Epidermal melanocyte (primary cell): ENCODE measurements at regions not wholly inside any gene's neighbourhood (a gene's known extent, or its start where the extent isn't known, plus 50 kb on each side); places are given as distances from the start of the nearest gene placed in this dataset.

Source experiments
- DNase-seq: peaks from one replicate; pipeline ENCODE4 v3.0.0; 2011; ENCODE audit warnings: low spot score; ENCODE audit not compliant: insufficient read length

DNA sequence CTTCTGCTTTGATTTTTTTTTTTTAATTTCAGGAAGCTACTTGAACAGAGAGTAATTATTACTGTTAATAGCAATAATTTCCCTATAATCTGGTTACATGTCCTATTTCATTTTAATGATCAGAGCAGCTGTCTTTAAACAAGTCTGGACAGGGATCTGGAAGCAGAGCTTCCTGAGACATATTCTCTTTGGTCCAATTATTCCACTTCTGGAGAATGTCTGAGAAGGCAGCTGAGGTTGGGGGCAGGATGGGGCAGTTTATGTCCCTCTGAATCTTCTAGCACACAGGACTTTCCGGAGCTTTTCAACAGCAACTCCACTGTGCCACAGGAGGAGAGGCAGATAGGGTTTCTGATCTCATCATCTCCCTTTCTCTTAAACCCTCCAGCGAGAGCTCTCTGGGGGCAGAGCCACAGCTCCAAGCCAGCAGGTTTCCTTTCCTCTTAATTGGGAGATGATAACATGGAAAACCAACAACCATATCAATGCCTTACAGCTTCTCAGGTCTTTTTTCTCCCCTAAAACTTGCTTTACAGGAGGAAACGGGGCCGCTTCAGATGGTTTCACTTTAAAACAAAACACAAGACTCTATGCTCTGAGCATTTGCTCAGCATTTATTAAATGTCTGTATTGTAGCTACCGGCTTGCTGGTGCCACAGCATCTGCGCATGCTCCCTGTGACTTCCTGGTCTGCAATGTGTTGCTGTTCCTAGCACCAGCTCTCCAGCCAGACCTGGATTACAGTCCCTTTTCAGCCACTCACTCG, 425.7 kb upstream of the USP24 start:
- no peak for DNase-seq

DNA sequence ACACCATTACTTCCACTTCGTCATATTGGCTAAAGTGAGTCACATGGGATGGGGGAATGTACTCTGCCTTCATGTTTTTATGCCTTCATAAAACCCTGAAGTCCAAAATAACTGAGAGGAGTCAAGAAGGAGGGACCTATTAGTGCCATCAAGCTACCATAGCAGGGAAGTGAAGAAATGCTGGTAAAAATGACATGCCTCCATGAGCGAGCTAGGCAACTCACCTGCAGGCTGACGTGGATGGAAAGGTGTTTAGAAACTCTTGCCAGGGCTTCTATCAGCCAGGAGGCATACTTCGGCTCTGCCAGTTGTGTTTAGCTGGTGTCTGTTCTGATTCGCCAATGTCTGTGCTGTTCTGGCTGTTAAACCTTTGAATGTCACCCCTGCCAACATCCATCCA, 424.4 kb upstream of the USP24 start:
- no peak for DNase-seq

DNA sequence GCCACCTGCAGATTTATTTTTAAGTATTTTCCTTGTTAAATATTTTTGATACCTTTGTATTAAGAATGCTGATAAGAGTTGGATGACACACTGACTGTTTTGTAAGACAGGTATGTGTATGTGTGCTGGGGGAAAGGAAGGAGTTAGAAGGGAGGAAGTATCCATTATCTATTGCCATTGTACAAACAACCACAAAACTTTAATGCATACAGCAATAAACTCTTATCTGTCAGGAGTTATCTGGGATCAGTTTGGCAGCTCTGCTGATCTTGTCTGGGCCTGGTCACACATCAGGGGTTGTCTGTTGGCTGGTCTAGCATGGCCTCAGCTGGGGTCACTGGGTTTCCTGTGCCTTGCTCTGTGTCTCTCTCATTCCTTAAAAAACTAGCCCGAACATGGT, 423.9 kb upstream of the USP24 start:
- DNase-seq = no peak

DNA sequence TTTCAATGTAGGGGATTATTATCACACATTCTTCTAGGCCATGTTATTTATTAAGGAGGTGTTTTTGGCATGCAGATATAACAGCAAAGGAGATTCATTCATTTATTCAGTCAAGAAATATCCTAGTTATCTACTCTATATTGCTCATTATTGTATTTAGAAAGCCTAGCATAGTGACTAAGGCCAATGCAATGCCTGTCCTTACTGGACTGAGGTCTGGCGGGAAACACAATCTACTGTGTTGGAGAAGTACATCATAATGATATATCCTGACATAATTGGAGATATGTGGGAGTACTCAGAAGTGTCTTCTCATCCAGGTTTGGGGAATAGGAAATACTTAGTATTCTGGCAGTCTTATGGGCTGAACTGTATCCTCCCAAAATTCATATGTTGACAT, 421.5 kb upstream of the USP24 start:
- DNase-seq = no peak

DNA sequence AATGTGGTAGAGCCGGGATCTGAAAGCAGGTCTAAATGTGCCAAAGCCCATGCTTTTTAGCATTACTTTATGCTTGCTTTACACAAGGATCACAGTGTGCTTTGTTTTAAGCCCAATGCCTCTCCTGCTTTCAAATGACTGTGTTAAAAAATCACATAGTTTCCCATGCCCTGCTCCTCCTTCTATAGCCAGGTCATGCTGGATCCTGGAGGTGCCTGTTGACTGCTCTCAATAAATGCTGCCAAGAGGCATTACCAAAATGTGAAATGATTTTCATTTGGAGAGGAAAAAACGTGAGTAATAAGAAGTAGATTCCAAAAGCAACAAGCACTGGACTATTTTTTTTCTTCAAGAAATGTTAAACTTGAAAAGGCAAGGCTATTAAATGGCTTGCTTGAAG, 420.7 kb upstream of the USP24 start:
- DNase-seq = no peak

DNA sequence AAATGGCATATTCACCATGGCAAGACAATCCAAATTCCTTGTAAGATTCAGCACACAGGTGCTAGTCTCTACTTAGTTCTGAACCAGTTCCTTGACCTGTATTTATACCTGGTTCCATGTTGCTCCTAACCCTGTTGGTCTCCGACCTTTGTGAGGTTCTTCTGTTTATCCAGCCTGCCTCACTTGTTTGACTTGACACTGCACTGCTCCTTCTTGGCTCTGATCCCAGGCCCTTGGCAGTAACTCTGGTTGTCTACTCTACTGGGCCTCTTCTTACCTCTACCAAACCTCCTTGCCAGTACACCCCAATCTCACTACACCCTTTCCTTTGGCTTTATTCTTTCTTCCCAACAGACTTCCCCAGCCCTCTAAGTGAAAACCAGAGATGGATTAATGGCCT, 419.4 kb upstream of the USP24 start:
- no peak for DNase-seq

DNA sequence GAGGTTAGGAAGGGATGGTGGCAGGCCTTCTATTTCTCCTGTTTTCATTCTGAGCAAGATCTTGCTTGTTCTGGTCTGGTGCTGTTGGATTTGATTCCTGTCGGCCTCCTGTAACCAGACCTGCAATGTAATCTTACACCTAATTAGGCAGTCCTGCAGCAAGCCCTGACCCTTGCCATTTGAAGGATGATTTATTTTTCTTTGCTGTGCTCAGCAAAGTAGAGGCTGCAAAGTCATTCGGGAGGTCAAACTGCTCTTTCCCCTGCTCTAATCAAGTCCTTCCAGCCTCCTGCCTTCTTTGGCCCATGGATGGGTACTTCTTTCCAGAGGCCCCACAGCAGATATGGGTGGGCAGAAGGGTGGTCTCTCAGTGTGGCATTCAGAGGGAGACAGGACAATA, 417.7 kb upstream of the USP24 start:
- DNase-seq = no peak

DNA sequence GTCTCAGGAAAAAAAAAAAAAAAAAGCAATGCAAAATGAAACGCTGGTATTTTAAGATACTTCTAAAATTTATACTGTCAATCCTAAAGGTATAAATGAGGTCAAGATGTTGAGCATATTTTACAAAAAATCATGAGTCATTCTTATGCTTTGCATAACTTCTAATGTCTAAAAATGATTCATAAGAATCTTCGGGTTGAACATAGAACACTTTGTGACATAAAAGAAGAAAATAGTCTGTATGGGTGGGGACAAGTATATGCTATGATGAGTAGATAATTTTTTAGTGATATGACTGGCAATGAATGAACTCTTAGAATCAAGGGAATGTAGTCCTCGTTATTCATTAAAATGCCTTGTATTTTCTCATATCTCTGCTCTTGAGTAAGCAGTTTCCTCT, 416.9 kb upstream of the USP24 start:
- no peak for DNase-seq

DNA sequence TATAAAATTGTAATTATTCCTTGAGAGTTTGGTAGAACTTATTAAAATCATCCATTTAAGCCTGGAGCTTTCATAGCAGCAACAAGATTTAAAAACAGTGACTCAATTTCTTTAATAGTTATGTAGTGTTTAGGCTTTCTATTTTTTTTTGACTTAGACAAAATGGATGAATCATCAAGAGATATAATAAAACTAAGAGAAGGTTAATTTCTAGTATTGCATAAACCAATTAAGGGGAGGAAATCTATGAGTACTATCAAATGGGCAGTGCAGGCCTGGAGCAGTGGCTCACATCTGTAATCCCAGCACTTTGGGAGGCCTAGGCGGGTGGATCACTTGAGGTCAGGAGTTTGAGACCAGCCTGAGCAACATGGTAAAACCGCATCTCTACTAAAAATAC, 416.3 kb upstream of the USP24 start:
- DNase-seq = no peak

DNA sequence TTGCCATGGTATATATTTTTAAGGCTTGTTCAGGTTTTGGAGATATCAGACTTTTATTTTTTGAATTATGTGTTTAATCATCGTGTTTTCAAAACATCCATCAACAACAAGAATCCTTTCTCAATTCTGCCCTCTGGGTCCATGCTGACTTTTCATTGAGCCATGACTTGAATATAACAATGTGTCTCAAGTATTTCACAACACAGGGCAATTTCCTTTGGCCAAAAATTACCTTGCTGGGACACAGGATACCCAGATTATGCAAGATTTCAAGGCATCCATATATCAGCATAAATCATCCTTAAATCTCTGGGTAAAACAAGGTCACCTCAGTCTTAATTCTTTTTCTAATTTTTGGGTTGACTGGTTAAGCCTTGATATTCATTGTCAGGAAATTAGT, 411.2 kb upstream of the USP24 start:
- no peak for DNase-seq

DNA sequence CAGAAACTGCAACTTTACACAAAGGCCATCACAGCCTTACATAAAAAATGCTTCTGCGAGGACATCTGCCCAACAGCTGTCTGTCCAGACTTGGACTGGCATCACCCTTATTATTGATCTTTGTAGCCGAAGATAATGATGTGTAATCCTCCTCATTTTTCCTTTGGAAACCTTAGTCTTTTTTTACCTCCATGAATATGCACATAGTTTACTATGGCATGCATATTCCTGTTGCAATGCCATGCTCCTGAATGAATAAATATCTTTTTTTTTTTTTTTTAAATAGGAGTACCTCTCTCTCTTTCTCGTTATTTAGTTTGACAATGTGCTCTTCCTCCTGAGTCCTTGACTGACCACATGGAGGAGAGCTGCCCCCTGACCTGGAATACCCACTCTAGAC, 409.6 kb upstream of the USP24 start:
- no peak for DNase-seq

DNA sequence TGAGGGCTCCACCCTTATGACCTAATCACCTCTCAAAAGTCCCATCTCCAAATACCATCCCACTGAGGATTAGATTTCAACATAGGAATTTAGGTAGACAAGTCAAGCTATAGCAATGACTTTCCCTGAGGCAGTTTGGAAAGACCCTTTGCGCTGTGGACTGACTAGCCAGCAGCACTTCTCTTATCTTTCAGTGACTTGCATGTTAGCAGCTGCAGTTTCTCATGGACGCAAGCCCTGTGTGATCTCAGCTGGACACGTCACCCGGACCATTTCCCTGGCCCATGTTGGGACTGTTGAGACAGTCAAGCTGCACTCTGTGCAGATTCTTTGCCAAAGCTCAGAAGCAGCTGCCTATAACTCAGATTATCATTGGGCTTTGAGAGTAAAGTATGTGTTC, 408.1 kb upstream of the USP24 start:
- DNase-seq = no peak

DNA sequence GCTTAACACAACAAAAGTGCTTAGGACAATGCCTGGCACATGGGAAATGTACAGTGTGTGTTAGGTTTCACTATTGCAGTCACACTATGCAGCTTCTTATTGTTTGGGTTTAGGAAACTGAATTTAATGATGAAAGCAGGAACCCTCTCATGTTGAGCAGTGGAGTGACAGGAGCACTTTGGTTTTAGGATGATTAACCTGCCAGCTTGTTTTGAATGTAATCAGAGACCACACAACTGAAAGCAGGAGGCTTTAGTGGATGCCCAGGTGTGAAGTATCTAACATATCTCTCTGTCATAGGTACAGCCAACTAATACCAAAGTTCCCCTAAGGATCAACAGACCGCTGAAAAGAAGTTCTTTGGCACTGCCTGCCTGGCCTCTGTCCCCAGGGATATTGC, 406.9 kb upstream of the USP24 start:
- DNase-seq = no peak

DNA sequence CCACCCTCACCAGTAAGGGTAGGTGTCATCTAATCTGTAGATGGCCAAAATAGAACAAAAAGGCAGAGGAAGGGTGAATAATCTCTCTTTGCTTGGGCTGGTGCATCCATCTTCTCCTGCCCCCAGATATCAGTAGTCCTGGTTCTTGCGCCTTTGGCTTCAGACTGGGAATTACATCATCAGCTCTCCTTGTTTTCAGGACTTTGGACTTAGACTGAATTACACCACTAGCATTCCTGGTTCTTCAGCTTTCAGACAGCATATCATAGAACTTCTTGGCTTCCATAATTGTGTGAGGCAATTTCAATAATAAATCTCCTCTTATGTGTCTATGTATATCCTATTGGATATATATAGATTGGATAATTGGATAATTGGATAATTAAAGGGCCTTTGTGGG, 403.0 kb upstream of the USP24 start:
- DNase-seq = no peak

DNA sequence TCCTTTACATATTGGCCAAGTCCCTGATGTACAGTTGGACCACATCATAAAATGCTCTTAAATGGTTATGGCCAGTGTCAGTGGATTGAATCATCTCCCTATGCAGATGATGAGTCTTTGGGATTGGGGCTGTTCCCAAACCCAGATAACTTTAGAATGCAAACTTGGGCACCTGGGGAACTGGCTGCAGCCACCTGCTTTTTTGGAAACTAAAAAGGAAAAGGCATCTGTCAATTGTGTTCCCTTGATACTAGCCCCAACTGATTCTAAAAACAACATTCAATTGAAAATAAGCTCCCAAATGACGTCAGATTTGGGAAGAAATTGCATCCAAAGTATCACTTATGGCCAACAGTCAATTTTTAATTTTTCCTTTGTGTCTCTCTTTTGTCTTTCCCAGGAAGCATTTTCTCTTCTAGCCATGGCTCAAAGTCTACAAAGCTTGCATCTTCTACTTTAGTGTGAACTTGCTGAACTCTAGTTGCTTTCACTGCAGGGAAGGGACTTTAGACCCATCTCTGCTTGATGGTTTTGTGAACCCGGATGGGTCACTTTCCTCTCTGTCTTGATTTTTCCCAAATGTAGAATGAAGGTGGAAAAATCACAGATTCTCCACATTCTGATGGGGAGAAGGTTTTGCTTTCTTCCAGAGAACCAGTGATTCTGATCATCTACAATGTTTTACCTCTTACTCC, 402.3 kb upstream of the USP24 start:
- no peak for DNase-seq

DNA sequence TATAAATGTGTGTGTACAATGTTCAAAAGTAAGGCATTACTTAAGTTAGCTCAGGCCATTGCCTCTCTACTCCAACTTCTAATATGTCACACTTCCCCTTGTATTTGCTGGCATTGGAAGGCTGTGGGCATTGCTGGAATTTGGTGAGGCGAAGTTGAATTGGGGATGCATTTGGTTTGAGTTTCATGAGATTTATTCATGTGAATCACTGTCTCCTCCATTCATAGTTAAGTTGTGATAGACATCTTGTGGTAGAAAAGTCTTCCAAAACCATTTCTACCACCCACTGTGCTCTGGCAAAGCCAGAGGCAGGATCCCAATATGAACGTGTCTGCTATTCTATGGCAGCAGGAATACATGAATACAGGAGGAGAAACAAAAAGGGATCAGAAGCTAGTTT, 397.8 kb upstream of the USP24 start:
- no peak for DNase-seq

DNA sequence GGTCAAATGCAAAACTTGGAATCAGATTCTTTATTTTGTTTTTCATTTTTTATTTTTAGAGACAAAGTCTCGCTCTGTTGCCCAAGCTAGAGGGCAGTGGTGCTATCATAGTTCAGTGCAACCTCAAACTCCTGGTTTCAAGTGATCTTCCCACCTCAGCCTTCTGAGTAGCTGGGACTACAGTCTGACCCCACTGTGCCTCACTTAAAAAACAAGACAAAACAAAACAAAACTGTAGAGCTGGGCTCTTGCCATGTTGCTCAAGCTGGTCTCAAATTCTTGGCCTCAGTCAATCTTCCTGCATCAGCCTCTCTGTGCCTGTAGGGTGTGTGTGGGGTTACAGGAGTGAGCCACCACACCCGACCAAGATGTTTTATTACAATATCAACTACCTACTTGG, 396.0 kb upstream of the USP24 start:
- no peak for DNase-seq

DNA sequence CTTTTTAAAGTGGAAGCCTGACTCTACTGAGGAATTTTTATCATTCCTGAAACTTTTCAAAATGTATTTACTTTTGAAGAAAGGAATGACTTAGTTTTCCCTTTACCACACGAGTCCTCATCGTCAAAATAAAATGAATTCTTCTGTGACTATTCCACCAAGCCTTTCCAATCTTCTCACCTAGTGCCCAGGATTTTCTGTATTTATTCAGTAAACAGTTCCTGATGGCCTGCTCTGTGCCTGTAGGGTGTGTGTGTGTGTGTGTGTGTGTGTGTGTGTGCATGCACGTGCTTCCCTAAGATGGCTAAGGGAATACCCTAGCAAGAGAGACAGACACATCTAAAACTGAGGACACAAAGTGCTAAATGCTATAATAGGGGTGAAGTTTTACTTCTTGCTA, 395.0 kb upstream of the USP24 start:
- no peak for DNase-seq

DNA sequence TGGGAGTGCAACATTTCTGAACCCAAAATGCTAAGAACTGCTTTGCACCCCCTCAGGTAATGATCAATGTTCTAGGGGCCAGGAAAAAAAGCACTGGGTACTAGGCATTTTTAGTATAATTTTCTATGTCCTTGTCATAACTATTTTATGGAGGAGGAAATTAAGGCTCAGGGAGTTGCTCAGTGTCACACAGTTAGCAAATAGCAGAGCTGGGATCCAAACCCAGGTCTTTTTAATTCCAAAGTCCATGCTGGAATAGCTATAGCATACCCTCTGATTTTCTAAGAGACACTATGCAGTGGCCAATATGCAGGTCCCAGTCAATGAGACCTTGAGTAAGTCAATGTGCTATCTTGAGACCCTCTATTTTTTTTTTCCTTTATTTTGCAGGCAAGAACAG, 394.5 kb upstream of the USP24 start:
- no peak for DNase-seq

DNA sequence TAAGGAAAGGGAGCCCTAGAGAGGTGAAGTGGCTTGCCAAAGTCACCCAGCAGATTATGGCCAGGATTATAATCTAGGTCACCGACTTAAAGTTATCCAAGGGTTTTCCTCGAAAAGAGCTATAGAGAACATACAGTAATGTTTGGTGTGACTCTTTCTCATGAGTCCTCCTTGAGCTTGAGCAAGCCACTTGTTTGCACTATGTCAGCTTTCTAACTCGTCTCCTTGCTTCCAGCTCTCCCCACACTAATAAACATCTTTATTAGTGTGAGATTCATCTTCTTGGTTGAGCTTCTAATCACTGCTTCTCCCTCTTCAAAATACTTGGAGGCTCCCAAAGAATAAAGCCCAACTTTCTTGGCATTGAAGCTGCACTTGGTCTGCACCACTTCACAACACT, 390.0 kb upstream of the USP24 start:
- no peak for DNase-seq

DNA sequence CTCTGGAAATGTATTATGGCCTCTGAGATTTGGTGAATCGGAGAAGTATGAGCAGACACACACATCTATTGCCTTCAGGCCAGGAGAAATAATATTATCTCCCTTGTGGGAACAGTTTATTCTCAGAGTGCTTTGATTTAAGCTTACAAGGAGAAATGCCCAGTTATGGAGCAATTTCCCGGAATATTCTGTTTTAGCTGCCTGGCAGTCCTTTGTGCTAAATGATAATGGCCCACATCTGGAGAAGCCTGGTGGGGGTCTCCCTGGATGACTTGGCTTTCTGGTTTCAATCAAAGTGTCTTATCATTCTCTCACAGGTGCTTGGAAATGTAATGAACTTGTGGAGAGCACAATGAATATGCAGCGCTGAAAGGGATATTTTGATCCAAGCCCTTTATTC, 389.6 kb upstream of the USP24 start:
- DNase-seq = no peak

DNA sequence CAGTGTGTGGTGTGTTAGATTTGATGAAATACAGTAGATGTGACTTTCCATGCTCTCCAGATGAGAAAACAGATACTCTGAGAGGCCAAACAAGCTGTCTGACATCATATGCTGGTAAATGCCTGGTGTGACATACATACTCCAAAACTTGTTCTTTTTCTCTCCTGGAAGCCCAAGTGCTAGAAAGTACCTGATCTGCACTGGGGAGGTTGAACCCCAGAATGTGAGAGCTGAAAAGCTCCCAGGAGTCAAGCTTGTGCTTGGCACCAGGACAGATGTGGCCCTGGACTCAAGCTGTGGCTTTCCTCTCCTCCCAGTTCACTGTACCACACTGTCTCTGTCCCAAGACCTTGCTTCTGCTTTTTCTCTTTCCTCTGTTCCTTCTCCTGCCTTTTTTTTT, 389.0 kb upstream of the USP24 start:
- DNase-seq = no peak

DNA sequence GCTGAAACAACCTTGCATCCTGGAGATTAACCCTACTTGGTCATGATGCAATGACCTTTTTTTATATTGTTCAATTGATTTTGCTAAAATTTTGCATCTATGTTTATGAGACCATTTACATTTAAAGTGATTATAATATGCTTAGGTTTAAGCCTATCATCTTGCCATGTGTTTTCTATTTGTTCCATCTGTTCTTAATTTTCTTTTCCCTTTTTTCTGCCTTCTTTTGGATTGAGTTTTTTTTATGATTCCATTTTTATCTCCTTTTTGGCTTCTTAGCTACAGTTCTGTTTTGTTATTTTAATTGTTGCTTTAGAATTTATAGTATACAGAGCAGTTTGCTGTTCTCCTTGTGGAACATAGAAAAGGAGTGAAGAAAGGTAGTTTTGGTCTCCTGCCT, 385.1 kb upstream of the USP24 start:
- no peak for DNase-seq
